ENCODE measurements at regions not wholly inside any gene's neighbourhood (a gene's known extent, or its start where the extent isn't known, plus 50 kb on each side); places are given as distances from the start of the nearest gene placed in this dataset.
"Not testable (repeated sequence)": the region's sequence is repeated elsewhere in the genome, so short reads cannot be mapped to it uniquely, and the experiment has no call there.

GRCh38 chr14:71764701-71765382 is 167.4 kb upstream of the RGS6 start:
- DNase-seq = no peak

- DNase-seq = no peak
Measured at GRCh38 chr14:71765505-71765904, 166.7 kb upstream of the RGS6 start.

GRCh38 chr14:71770431-71770830 is 161.8 kb upstream of the RGS6 start:
- no peak for DNase-seq

- not testable (repeated sequence) for DNase-seq
Measured at GRCh38 chr14:71771421-71771820, 160.8 kb upstream of the RGS6 start.

- DNase-seq = not testable (repeated sequence)
Measured at GRCh38 chr14:71771996-71772395, 160.2 kb upstream of the RGS6 start.

GRCh38 chr14:71773898-71774481 is 158.2 kb upstream of the RGS6 start:
- DNase-seq = no peak

GRCh38 chr14:71776471-71777360 is 155.5 kb upstream of the RGS6 start:
- no peak for DNase-seq

GRCh38 chr14:71780075-71780474 is 152.2 kb upstream of the RGS6 start:
- DNase-seq = no peak

- DNase-seq = no peak
Measured at GRCh38 chr14:71780822-71781221, 151.4 kb upstream of the RGS6 start.

GRCh38 chr14:71783088-71783487 is 149.1 kb upstream of the RGS6 start:
- DNase-seq = no peak

GRCh38 chr14:71783786-71784185 is 148.4 kb upstream of the RGS6 start:
- DNase-seq = no peak

- no peak for DNase-seq
Measured at GRCh38 chr14:71789005-71789404, 143.2 kb upstream of the RGS6 start.

- no peak for DNase-seq
Measured at GRCh38 chr14:71799841-71800240, 132.4 kb upstream of the RGS6 start.

GRCh38 chr14:71800878-71801277 is 131.4 kb upstream of the RGS6 start:
- DNase-seq = no peak

- no peak for DNase-seq
Measured at GRCh38 chr14:71803539-71804260, 128.5 kb upstream of the RGS6 start.

- no peak for DNase-seq
Measured at GRCh38 chr14:71804992-71805391, 127.2 kb upstream of the RGS6 start.

- DNase-seq = not testable (repeated sequence)
Measured at GRCh38 chr14:71807049-71807448, 125.2 kb upstream of the RGS6 start.

- not testable (repeated sequence) for DNase-seq
Measured at GRCh38 chr14:71810800-71811199, 121.4 kb upstream of the RGS6 start.

GRCh38 chr14:71812693-71813092 is 119.5 kb upstream of the RGS6 start:
- no peak for DNase-seq

GRCh38 chr14:71815110-71815509 is 117.1 kb upstream of the RGS6 start:
- no peak for DNase-seq

- DNase-seq = no peak
Measured at GRCh38 chr14:71824816-71825215, 107.4 kb upstream of the RGS6 start.

- DNase-seq = no peak
Measured at GRCh38 chr14:71833476-71833875, 98.8 kb upstream of the RGS6 start.

Data from NCI-H1694 treated with DMSO at 0.1 percent for 48 hours (cell line).